ENCODE measurements at regions not wholly inside any gene's neighbourhood (a gene's known extent, or its start where the extent isn't known, plus 50 kb on each side); places are given as distances from the start of the nearest gene placed in this dataset.

DNA sequence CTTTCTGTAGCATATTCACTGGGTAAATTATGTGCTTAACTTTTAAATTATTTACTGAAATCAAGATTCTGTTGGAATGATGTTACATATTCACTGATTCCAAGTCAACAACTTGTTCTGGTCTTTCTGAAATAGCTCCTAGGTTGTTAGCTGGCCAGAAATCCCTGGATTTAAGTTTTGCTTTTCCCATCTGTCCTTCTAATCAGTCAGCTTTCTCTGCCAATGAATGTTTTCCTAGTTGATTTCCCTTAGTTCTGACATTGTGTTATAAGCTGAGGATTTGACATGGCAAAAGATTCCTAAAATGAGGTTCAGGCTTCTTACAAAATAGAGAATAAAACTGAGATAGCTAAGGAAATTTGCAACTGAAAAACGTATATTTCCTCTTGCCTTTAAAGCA, 1479.6 kb downstream of the MRPL39 start:
- TF ChIP-seq, protein P1, sequence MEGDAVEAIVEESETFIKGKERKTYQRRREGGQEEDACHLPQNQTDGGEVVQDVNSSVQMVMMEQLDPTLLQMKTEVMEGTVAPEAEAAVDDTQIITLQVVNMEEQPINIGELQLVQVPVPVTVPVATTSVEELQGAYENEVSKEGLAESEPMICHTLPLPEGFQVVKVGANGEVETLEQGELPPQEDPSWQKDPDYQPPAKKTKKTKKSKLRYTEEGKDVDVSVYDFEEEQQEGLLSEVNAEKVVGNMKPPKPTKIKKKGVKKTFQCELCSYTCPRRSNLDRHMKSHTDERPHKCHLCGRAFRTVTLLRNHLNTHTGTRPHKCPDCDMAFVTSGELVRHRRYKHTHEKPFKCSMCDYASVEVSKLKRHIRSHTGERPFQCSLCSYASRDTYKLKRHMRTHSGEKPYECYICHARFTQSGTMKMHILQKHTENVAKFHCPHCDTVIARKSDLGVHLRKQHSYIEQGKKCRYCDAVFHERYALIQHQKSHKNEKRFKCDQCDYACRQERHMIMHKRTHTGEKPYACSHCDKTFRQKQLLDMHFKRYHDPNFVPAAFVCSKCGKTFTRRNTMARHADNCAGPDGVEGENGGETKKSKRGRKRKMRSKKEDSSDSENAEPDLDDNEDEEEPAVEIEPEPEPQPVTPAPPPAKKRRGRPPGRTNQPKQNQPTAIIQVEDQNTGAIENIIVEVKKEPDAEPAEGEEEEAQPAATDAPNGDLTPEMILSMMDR (IDR thresholded peaks at IDR 0.05), result no peak
- Histone ChIP-seq H3K27ac (no peak overlapping the region), H3K4me1 (ENCODE audit: control insufficient read depth in 1 of 2, low read depth in 2 of 2) (no peaks in the 10 kb centered on the region), H3K27me3 (replicated peaks; ENCODE audit: insufficient read depth) (no peaks in the 10 kb centered on the region), H3K9me3 (no peaks in the 10 kb centered on the region), H3K36me3 (no peaks in the 10 kb centered on the region), H3K4me3 (no peak overlapping the region)
- no peak for DNase-seq (ENCODE audit: low spot score)
- ATAC-seq (ENCODE audit: insufficient number of reproducible peaks, low FRiP score, low read depth), result no peak

DNA sequence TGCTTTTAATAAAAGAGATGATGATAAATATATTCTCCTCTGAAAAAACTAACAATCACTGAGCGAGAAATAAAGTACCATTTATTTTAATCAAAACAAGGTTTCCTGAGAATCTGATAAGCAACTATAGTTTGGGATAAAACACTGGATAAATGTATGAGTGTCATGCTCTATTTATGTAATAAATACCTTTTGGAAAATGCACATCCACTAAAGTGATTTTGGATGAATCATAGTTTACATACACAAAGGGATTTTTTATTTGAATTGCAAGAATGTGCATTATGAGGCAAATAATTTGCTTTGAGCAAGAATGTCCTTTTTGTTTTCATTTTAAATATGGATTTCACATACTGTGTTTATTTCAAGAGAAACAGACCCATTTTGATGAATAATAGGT, 1483.5 kb downstream of the MRPL39 start:
- Histone ChIP-seq H3K4me3 (no peak overlapping the region), H3K4me1 (ENCODE audit: control insufficient read depth in 1 of 2, low read depth in 2 of 2) (no peaks in the 10 kb centered on the region), H3K36me3 (no peaks in the 10 kb centered on the region), H3K27ac (no peak overlapping the region), H3K9me3 (no peaks in the 10 kb centered on the region), H3K27me3 (replicated peaks; ENCODE audit: insufficient read depth) (no peaks in the 10 kb centered on the region)
- TF ChIP-seq, protein P1 (IDR thresholded peaks at IDR 0.05), result no peak
- DNase-seq (ENCODE audit: low spot score), result no peak
- ATAC-seq (ENCODE audit: insufficient number of reproducible peaks, low FRiP score, low read depth), result no peak

DNA sequence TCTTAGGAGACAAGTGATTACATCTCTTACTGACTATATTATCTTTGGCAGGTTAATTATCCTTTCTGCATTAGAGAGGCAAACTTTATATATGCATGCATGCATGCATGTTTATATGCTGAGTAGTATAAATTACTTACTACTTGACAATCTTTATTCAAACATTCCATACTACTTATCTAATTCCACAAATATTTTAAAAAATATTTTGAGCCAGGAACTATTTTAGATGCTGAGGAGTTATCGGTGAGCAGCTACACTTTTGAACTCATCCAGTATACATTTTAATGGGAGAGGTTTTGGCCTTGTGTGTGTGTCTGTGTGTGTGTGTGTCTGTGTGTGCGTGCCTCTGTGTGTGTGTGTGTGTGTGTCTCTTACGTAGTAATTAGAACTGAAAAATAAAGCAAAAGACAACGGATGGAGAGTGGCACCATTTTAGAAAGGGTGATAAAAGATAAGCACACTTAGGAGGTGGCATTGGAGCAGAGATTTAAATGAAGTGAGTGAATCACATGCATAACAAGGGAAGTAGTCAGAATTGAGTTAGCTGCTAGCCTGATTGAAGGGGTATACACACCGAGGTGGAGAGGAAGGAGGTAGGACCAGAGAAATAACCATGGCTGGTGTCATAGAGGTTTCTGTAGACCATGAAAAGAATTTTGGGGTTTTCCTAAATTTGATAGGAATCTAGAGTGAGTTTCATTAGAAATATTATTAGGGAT, 1488.4 kb downstream of the MRPL39 start:
- Histone ChIP-seq H3K9me3 (no peaks in the 10 kb centered on the region), H3K4me3 (no peak overlapping the region), H3K36me3 (no peaks in the 10 kb centered on the region), H3K27ac (no peak overlapping the region), H3K4me1 (ENCODE audit: control insufficient read depth in 1 of 2, low read depth in 2 of 2) (no peaks in the 10 kb centered on the region), H3K27me3 (replicated peaks; ENCODE audit: insufficient read depth) (no peaks in the 10 kb centered on the region)
- TF ChIP-seq, protein P1 (IDR thresholded peaks at IDR 0.05), result no peak
- no peak for ATAC-seq (ENCODE audit: insufficient number of reproducible peaks, low FRiP score, low read depth)
- DNase-seq (ENCODE audit: low spot score), result no peak

DNA sequence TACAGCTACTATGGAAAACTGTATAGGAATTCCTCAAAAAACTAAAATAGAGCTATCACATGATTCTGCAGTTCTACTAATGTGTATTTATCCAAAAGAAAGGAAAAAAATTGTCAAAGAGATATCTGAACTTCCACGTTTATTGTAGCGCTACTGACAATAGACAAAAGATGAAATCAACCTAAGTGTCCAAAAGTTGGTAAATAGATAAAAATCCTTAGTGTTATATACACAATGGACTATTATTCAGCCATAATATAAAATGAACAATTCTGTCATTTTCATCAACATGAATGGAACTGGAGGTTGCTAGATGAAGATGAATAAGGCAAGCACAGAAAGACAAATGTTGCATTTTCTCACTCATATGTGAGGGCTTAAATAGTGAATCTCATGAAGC, 1492.1 kb downstream of the MRPL39 start:
- no peaks in the 10 kb centered on the region for H3K27me3 ChIP-seq (replicated peaks; ENCODE audit: insufficient read depth)
- H3K4me1 ChIP-seq (ENCODE audit: control insufficient read depth in 1 of 2, low read depth in 2 of 2), result no peaks in the 10 kb centered on the region
- H3K9me3 ChIP-seq, result no peaks in the 10 kb centered on the region
- DNase-seq (ENCODE audit: low spot score) (no peak), ATAC-seq (ENCODE audit: insufficient number of reproducible peaks, low FRiP score, low read depth) (no peak)
- TF ChIP-seq, protein P1 (IDR thresholded peaks at IDR 0.05), result no peak
- H3K27ac ChIP-seq, result no peak overlapping the region
- H3K36me3 ChIP-seq, result no peaks in the 10 kb centered on the region
- no peak overlapping the region for H3K4me3 ChIP-seq

DNA sequence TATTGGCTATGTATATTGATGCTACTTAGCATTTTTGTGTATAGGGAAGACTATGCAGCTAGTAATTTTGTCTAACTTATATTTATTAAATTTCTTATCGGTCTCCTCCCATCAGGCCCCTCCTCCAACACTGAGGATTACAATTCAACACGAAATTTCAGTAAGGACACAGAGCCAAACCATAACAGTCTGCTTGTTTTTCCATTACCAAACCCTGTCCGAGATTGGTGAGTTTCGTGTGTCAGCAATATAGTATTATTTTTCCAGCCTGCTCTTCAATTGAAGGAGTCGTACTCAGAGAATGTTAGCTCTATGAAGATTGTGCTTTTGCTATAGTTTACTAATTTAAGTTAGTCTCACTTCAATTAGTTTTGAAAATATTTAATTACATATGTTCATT, 1495.3 kb downstream of the MRPL39 start:
- H3K4me3 ChIP-seq, result no peak overlapping the region
- no peaks in the 10 kb centered on the region for H3K27me3 ChIP-seq (replicated peaks; ENCODE audit: insufficient read depth)
- ATAC-seq (ENCODE audit: insufficient number of reproducible peaks, low FRiP score, low read depth) (no peak), DNase-seq (ENCODE audit: low spot score) (no peak)
- H3K4me1 ChIP-seq (ENCODE audit: control insufficient read depth in 1 of 2, low read depth in 2 of 2), result no peaks in the 10 kb centered on the region
- no peak overlapping the region for H3K27ac ChIP-seq
- H3K36me3 ChIP-seq, result no peaks in the 10 kb centered on the region
- TF ChIP-seq, protein P1 (IDR thresholded peaks at IDR 0.05), result no peak
- no peaks in the 10 kb centered on the region for H3K9me3 ChIP-seq
